ENCODE measurements at regions not wholly inside any gene's neighbourhood (a gene's known extent, or its start where the extent isn't known, plus 50 kb on each side); places are given as distances from the start of the nearest gene placed in this dataset.
A peak's percentile ranks its signal among the peaks of the same experiment; 100 is the strongest.

GRCh38 chr2:43074592-43075053 is 151.8 kb downstream of the ZFP36L2 start:
- H3K36me3 ChIP-seq (ENCODE audit: control insufficient read depth in 4 of 4, insufficient read depth in 3 of 4, low read depth in 1 of 4, low read length in 3 of 4) = no peaks in the 10 kb centered on the region
- peaks cover 0 to 2% (median 0%) of the 10 kb centered on the region in 4 donors for H3K4me1 ChIP-seq (ENCODE audit: control insufficient read depth in 4 of 4, insufficient read depth in 4 of 4, low read length in 3 of 4)
- H3K27ac ChIP-seq (ENCODE audit: low read depth in 1 of 2, low read length in 2 of 2) = peak overlapping the region in 1 of 2 donors; percentile 21
- H3K9me3 ChIP-seq (ENCODE audit: control insufficient read depth in 4 of 4, low read length in 3 of 4) = no peaks in the 10 kb centered on the region
- WGBS = 86% methylated on average over 2 of the region's 2 CpGs
- H3K9ac ChIP-seq (ENCODE audit: low read depth in 1 of 2, low read length in 2 of 2) = no peak overlapping the region
- DNase-seq (ENCODE audit: low spot score) = no peak
- H3K27me3 ChIP-seq (ENCODE audit: control insufficient read depth in 4 of 4, insufficient read depth in 4 of 4, low read length in 3 of 4) = no peaks in the 10 kb centered on the region
- TF ChIP-seq NR2F2 (IDR thresholded peaks at IDR 0.05) (no peak), RXRA (IDR thresholded peaks at IDR 0.05) (no peak), FOXA2 (IDR thresholded peaks at IDR 0.05) (no peak), CTCF (IDR thresholded peaks at IDR 0.05; ENCODE audit: low read depth, low read length, missing input control) (no peak), GABPA (IDR thresholded peaks at IDR 0.05 in 1 of 2, conservative IDR thresholded peaks at IDR 0.05 in 1 of 2) (no peak), REST (IDR thresholded peaks at IDR 0.05) (no peak), ZBTB33 (IDR thresholded peaks at IDR 0.05) (no peak), TAF1 (conservative IDR thresholded peaks at IDR 0.05) (no peak), HNF4A (conservative IDR thresholded peaks at IDR 0.05) (no peak), JUND (IDR thresholded peaks at IDR 0.05) (no peak), ATF3 (IDR thresholded peaks at IDR 0.05) (no peak), HNF4G (IDR thresholded peaks at IDR 0.05) (no peak), FOXA1 (IDR thresholded peaks at IDR 0.05) (no peak), SP1 (IDR thresholded peaks at IDR 0.05) (no peak), MAX (IDR thresholded peaks at IDR 0.05) (no peak), RAD21 (IDR thresholded peaks at IDR 0.05) (no peak), EGR1 (IDR thresholded peaks at IDR 0.05; ENCODE audit: low read depth in 2 of 2) (no peak), YY1 (IDR thresholded peaks at IDR 0.05) (no peak)
- no peak overlapping the region for H3K4me3 ChIP-seq (ENCODE audit: low read depth in 1 of 3, low read length in 3 of 3)

Measured in liver (tissue), 8 donors.